ENCODE measurements at regions not wholly inside any gene's neighbourhood (a gene's known extent, or its start where the extent isn't known, plus 50 kb on each side); places are given as distances from the start of the nearest gene placed in this dataset.
A peak's percentile ranks its signal among the peaks of the same experiment; 100 is the strongest.

DNA sequence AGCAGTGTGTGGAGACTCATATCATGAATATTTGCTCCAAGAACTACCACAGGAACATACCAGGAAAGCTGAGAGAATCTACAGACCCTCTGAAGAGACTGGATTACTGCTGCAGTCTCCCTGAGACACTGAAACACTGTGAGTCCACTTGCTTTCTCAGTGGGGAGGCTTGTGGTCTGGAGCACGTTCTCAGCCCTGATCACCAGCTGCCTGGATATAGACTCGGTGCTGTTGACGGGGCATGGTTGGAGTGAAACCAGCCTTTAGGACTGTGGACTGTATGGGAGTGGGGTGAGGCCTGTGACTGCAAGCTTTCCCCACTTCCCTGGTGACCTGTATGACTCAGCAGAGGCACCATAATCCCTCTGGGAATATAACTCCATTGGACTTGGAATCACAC lies 525.8 kb upstream of the FBXO33 start:
- DNase-seq, result no peak

DNA sequence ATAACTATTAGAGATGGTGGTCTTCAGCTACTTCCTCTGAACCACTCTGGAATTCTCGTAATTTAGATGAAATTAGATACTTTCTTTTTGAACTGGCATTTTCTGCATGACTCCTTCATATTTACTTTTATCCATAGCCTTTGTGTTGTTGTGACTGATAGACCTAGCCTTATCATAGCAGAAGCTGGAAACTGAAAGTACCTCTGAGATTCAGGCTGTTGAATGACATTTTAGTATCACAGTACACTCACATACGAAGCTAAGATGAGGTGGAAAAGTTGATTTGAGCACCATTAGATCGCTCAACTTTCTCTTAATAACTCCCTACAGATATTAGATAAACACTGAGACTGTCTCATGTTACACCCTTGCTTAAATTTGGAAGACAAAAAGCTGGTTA lies 525.1 kb upstream of the FBXO33 start:
- DNase-seq, result no peak

DNA sequence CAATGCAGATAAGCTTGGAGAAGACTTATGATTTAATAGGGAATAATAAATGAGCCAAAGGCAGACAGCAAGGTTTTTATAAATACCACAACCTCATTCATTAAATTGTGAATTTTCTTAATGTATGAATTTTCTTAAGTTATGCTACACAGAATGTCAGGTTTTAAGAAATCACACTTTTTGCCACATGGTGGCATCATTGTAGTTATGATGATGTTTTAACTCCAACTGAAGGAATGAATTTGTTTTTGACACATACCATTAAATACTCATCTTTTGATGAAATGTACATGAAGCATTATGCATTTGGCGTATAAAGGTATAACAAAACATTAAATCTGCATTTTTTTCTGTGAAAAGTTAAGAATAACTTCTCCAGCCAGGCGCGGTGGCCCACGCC lies 524.1 kb upstream of the FBXO33 start:
- no peak for DNase-seq

GRCh38 chr14:39948235-39948634 lies 516.0 kb upstream of the FBXO33 start:
- DNase-seq, result no peak

DNA sequence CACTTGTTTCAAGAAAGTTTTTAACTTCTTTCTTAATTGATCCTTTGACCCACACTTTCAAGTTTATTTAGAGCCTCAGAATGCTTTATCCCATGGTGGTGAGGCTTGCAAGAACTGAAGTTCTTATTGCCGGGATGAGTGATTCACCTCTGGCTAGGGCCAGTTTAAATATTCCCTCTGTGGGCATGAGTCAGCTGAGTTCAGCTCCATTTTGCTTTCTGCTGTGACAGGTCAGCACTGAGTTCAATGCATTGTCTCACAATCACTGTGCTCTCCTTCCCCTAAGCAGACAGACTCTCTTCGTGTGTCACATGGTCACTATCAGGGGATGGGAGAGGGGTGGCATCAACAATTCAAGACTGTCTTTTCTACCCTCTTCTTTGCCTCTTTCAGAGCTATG lies 514.6 kb upstream of the FBXO33 start:
- no peak for DNase-seq

DNA sequence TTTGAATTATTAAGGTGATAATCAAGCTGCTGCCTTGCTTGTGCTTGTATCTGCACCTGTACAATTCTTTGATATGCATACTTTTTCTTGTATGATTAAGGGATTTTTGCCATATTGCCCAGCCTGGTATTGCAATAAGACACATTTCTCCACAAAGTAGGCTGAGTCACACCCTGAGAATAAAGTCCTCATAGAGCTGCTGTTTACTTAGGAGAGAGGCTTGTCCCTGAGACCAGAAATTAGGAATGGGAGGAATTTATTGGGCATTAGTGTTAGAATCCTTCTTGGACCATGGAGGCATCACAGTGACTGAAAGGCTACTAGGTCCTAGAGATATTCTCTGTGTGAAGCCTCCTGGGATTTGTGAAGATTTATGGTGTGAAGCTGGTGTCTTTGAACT lies 506.8 kb upstream of the FBXO33 start:
- DNase-seq, result no peak

GRCh38 chr14:39912192-39913100 lies 480.2 kb upstream of the FBXO33 start:
- no peak for DNase-seq

DNA sequence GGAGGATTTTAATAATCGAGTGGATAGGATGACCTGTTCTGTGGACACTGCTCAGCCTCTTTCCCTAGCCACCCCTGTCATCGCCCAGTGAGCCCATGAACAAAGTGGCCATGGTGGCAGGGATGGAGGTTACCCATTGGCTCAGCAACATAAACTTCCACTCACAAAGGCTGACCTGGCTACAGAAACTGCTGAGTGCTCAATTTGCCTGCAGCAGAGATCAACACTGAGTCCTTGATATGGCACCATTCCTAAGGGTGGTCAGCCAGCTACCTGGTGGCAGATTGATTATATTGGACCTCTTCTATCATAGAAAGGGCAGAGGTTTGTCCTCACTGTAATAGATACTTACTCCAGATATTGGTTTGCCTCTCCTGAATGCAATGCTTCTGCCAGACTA lies 465.4 kb upstream of the FBXO33 start:
- DNase-seq, result no peak

DNA sequence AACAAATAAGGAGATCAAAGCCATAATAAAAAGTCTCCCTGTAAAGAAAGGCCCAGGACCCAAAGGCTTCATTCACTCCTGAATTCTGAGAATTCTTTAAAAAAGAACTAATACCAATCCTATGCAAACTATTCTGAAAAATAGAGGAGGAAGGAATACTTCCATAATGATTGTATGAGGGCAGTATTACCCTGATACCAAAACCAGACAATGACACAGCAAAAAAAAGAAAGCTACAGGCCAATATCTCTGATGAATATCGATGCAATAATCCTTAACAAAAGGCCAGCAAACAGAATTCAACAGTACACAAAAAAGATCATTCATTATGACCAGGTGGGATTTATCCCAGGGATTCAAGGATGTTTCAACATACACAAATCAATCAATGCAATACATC lies 457.8 kb upstream of the FBXO33 start:
- DNase-seq, result no peak

DNA sequence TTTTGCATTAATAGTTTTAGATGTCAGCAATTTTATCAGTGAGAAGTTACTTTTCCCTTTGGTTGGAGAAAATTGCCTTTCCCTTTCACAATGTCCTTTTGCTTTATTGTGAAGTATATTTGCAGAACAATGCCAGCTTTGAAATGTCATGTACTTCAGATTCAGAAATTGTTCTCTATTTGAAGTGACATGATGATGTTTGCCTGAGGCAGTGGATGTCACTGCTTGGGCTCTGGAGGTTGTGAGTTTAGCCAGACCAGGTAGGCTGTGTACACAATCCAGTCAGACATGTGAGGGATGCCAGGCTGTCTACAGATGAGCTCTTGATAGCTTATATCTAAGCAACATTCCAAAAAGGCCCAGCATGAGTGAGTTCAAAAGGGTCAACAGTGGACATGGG lies 451.9 kb upstream of the FBXO33 start:
- DNase-seq, result no peak

DNA sequence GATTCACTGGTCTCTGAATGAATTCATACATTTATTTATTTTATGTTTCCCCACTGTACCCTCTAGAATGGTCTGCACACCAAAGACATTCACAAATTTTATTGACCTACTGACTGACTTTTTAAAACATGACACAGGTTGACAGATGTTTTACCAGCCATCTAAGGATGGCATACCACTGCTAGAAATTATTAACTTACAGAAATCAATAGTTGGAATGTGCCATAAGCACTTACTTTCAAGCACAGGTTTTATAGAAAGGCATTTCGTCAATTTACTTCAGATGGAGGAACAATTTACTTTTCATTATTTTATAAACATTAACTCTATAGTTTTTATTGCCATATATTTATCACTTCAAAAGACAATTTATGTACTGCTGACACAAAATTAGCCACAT lies 448.7 kb upstream of the FBXO33 start:
- DNase-seq, result no peak

DNA sequence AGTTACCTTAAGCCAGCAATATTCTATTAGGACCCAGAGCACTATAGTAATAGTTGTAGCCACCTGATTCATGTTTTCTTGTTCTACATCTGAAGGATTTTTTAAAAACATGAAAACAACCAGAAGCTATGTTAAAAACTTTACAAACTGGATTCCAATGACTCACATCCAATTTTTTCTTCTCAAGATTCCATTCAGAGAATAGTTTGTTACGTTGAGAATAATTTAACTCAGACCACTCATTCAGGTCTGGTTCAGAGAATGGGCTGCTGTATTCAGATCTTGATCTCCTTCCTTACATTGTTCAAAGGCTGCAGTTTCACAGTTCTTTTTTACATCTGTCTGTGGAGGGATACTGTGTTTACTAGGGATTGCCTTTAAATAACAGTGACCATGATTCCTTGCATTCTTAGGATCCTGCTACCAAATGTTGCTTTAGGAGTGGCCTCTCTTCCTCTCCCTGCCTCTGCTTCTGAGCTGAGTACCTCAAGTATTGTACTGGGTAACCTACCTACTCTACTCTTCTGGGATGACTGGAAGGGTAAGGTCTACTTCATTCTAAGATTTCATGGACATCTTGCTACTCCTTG lies 448.0 kb upstream of the FBXO33 start:
- DNase-seq, result no peak

- no peak for DNase-seq
These were observed 445.5 kb upstream of the FBXO33 start for GRCh38 chr14:39877577-39878190.

- DNase-seq, result no peak
These were observed 444.7 kb upstream of the FBXO33 start for GRCh38 chr14:39876916-39877315.

DNA sequence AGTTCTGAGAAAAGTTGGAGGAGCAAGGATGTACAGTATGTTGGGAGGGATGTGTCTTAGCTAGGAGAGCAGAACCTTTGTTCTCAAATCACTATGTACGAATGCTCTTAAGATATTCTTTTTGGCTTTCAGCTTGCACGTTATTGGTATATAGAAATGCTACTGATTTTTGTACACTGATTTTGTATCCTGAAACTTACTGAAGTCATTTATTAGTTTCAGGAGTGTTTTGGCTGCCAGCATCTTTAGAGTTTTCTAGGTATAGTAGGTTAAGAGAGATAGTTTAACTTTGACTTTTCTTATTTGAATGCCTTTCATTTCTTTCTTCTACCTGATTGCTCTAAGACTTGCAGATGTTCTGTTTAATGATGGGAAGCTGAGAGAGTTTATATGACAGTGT lies 442.8 kb upstream of the FBXO33 start:
- DNase-seq, result no peak

DNA sequence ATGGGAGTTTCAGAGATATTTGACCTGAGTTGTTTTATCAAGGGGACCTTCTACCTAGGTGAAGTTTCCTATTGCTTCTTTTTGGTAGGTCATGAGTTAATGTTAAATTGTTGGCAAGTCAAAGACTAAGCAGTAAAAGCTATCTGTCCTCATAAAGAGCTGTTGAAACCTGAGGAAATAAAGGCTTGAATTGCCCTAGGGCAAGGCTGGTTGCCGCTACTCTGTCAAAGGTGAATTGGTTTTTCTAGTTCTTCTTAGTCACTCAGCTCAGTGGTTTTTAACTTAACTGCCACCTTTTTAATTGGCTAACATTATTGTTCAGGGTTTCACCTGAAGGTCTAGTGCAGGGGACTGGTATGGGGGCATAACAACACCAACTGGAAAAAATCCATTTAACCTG lies 441.6 kb upstream of the FBXO33 start:
- no peak for DNase-seq

- DNase-seq, result no peak
These were observed 436.7 kb upstream of the FBXO33 start for GRCh38 chr14:39868949-39869348.

GRCh38 chr14:39868251-39868650 lies 436.0 kb upstream of the FBXO33 start:
- DNase-seq, result no peak

GRCh38 chr14:39863441-39863840 lies 431.2 kb upstream of the FBXO33 start:
- DNase-seq, result no peak

GRCh38 chr14:39861696-39862095 lies 429.5 kb upstream of the FBXO33 start:
- no peak for DNase-seq

DNA sequence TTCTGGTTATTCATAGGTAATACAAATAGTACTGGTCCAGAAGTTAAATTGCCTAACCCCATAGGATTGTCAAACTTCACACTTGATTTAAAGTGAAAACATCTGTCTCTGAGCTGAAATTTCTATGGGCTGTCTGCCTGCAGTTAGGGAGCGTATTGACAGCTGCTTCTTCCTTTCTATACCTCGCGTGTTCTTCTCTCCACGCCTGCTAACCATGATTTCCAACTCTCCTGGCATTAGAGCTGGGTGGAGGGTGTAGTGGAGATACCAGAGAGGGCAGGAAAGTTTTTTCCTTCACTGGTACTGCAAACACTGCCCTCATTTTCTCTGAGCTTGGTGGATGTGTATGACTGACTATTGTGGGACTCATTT lies 429.0 kb upstream of the FBXO33 start:
- peak; percentile 13 for DNase-seq

DNA sequence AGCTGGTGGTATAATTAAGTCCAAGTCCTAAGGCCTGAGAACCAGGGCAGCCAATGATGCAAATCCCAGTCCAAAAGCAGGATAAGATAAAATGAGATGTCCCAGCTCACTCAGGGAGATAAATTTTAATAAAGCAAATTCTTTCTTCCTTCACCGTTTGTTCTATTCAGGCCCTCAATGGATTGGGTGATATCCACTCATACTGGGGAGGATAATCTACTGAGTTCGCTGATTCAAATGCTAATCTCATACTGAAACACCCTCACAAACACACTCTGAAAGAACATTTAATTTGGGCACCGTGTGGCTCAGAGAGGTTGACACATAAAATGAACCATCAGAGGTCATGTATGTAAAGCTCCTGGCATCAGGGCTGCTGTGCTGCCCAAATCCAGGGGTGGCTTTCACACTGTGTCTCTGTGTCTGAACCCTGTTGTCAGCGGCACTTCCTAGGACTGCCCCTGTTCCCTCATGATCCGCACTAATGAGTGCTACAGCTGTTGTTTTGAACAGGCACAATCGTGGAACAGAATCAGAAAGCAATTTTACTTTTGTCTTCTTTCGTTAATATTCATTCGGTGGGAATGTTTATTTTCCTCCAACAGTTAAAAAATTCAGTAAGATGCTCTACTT lies 428.5 kb upstream of the FBXO33 start:
- no peak for DNase-seq

- DNase-seq, result no peak
These were observed 427.1 kb upstream of the FBXO33 start for GRCh38 chr14:39859314-39859713.

Data from skin of body (tissue), 1 donor.